ENCODE measurements at regions not wholly inside any gene's neighbourhood (a gene's known extent, or its start where the extent isn't known, plus 50 kb on each side); places are given as distances from the start of the nearest gene placed in this dataset.

DNA sequence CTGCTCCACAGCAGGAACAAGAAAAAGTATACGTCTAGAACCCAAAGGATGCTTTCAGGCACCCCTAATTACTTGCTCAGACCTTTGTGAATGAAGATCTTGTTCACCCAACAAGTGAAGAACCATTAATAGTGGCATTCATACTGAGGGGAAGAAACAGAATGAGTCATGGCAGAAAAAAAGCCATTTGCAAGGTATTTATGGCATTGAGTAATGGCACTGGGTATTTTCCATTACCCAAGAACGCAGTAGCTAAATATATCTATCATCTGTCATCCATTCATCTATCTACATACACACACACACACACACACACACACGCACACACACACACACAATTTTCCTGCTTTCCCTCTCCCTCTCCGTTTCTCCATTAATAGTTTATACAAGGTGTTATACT is 56.4 kb upstream of the XIRP2 start:
- FAIRE-seq, result no peak
- DNase-seq (ENCODE audit: insufficient read length, low spot score), result no peak
- TF ChIP-seq SPI1 (IDR thresholded peaks at IDR 0.05; ENCODE audit: low read depth, low read length) (no peak), POU2F2 (IDR thresholded peaks at IDR 0.05; ENCODE audit: low read depth, low read length) (no peak), TAF1 (IDR thresholded peaks at IDR 0.05; ENCODE audit: low read depth, low read length) (no peak), POLR2A (IDR thresholded peaks at IDR 0.05; ENCODE audit: low read depth, low read length) (no peak), POLR2AphosphoS5 (IDR thresholded peaks at IDR 0.05; ENCODE audit: low read depth, low read length) (no peak), PAX5 (IDR thresholded peaks at IDR 0.05; ENCODE audit: insufficient read depth, low read length, severe bottlenecking) (no peak)

DNA sequence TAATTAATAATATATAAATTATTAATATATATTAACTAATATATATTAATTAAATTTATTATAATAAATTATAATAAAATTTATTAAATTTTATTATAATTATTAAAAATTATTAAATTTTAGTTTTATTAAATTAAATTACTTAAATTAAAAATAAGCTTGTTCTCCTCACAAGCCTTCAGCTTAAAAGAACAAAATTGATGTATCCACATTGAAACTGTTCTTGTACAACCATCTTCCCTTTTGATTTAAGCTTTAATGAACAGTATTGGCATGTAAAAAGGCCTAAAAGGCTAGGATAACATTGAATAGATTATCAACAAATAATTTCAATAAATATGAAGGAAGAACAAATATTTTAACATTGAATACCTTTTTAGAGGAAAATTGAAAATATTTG is 62.4 kb upstream of the XIRP2 start:
- no peak for FAIRE-seq
- DNase-seq (ENCODE audit: insufficient read length, low spot score), result no peak
- TF ChIP-seq SPI1 (IDR thresholded peaks at IDR 0.05; ENCODE audit: low read depth, low read length), result no peak
- no peak for TF ChIP-seq PAX5 (IDR thresholded peaks at IDR 0.05; ENCODE audit: insufficient read depth, low read length, severe bottlenecking)
- no peak for TF ChIP-seq TAF1 (IDR thresholded peaks at IDR 0.05; ENCODE audit: low read depth, low read length)
- TF ChIP-seq POU2F2 (IDR thresholded peaks at IDR 0.05; ENCODE audit: low read depth, low read length), result no peak
- TF ChIP-seq POLR2AphosphoS5 (IDR thresholded peaks at IDR 0.05; ENCODE audit: low read depth, low read length), result no peak
- no peak for TF ChIP-seq POLR2A (IDR thresholded peaks at IDR 0.05; ENCODE audit: low read depth, low read length)

DNA sequence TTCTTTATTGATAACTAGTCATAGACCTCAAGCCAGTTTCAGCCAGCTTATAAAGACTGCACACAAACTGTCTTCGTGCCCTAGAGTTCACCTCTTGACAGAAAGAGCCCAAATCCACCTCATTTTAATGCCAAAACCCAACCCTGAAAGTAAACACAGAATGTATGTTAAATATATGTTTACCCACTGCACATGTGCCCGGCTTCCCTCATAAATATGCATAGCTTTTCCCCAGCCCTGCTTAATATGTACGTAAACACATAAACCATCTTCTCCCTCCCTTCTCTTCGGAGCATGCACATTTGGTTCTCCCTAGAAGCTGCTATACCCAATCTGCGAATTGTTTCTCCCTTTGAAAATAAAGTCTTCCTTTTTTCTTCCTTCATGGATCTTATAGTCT is 73.9 kb upstream of the XIRP2 start:
- DNase-seq (ENCODE audit: insufficient read length, low spot score) (no peak), FAIRE-seq (no peak)
- no peak for TF ChIP-seq POLR2A (IDR thresholded peaks at IDR 0.05; ENCODE audit: low read depth, low read length)
- TF ChIP-seq PAX5 (IDR thresholded peaks at IDR 0.05; ENCODE audit: insufficient read depth, low read length, severe bottlenecking), result no peak
- TF ChIP-seq TAF1 (IDR thresholded peaks at IDR 0.05; ENCODE audit: low read depth, low read length), result no peak
- no peak for TF ChIP-seq SPI1 (IDR thresholded peaks at IDR 0.05; ENCODE audit: low read depth, low read length)
- TF ChIP-seq POLR2AphosphoS5 (IDR thresholded peaks at IDR 0.05; ENCODE audit: low read depth, low read length), result no peak
- TF ChIP-seq POU2F2 (IDR thresholded peaks at IDR 0.05; ENCODE audit: low read depth, low read length), result no peak

DNA sequence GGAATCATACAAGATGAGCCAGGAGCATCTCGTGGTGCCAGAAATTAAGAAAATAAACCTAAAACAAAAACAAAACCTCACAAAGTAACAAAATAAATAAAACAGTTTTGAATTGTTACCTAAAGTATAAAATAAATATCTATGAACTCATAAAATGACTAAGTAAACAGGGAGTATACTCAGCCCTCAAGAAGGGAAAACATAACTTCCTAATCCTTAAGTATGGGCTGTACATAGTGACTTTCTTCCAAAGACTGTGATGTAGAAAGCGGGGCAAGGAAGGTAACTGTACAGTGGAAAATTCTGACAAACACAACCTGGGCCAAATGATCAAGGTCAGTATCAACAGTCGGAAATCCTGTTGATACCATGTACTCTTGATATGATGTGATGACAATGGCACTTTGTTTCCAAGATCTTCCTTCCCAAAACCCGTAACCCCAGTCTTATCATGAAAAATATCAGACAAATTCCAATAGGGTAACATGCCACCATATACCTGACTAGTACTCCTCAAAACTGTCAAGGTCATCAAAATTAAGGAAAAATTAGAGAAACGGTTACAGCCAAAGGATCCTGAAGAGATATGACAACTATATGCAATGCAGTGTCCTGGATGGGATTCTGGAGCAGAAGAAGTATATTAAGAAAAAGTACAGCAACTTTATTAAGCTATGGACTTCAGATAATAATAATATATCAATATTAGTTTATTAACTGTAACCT is 76.0 kb upstream of the XIRP2 start:
- FAIRE-seq, result no peak
- no peak for DNase-seq (ENCODE audit: insufficient read length, low spot score)
- no peak for TF ChIP-seq PAX5 (IDR thresholded peaks at IDR 0.05; ENCODE audit: insufficient read depth, low read length, severe bottlenecking)
- TF ChIP-seq POLR2A (IDR thresholded peaks at IDR 0.05; ENCODE audit: low read depth, low read length), result no peak
- TF ChIP-seq POLR2AphosphoS5 (IDR thresholded peaks at IDR 0.05; ENCODE audit: low read depth, low read length), result no peak
- no peak for TF ChIP-seq SPI1 (IDR thresholded peaks at IDR 0.05; ENCODE audit: low read depth, low read length)
- no peak for TF ChIP-seq POU2F2 (IDR thresholded peaks at IDR 0.05; ENCODE audit: low read depth, low read length)

DNA sequence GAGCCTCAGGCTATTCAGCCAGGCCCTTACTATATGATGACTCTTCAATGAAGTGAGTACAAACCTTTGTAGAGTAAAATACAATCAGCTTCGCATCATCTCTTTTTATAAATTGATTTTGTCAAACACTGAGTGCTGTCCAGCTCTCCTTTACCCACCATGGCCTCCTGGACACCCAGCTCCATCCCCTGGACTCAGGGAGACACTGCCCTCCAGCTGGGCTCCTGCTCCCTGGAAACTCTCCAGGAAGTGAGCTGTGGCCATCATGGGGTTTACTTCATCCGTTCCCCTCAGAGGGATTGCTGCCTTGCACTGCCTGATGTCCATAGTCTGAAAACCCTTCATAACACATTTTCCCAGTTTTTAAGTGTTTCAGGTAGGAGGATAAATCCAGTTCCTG is 82.5 kb upstream of the XIRP2 start:
- DNase-seq (ENCODE audit: insufficient read length, low spot score), result no peak
- FAIRE-seq, result no peak
- TF ChIP-seq TAF1 (IDR thresholded peaks at IDR 0.05; ENCODE audit: low read depth, low read length), result no peak
- TF ChIP-seq PAX5 (IDR thresholded peaks at IDR 0.05; ENCODE audit: insufficient read depth, low read length, severe bottlenecking), result no peak
- TF ChIP-seq SPI1 (IDR thresholded peaks at IDR 0.05; ENCODE audit: low read depth, low read length), result no peak
- no peak for TF ChIP-seq POU2F2 (IDR thresholded peaks at IDR 0.05; ENCODE audit: low read depth, low read length)
- TF ChIP-seq POLR2AphosphoS5 (IDR thresholded peaks at IDR 0.05; ENCODE audit: low read depth, low read length), result no peak
- no peak for TF ChIP-seq POLR2A (IDR thresholded peaks at IDR 0.05; ENCODE audit: low read depth, low read length)

DNA sequence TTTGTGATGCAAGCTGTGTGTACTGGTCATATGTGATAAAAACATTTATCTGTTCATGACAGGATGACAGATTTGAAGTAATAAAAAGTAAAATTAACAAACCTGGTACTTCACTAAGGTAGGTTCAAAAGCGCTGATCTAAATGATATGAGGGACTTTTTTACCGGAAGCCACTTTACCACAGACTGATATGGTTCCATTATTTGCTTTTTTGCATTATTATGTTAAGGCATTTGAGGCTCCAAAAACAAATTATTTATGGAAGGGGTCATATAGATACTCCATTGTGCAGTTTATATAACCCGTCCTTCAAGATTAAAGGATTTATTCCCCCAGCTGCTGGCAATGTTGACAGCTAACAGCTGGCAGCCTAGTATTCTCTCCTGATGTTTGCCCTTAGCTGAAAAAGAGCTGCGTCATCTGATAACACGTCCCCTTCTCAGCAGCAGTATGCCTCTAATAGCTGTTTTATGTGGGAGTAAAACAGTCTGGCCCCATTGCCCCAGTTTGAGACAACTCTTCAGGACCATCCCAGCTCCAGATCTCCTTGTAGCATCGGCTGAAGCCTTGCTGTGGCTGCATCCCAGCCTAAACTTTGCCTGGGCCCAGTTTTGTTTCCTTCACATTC is 84.8 kb upstream of the XIRP2 start:
- DNase-seq (ENCODE audit: insufficient read length, low spot score), result no peak
- no peak for FAIRE-seq
- TF ChIP-seq POLR2A (IDR thresholded peaks at IDR 0.05; ENCODE audit: low read depth, low read length), result no peak
- TF ChIP-seq SPI1 (IDR thresholded peaks at IDR 0.05; ENCODE audit: low read depth, low read length), result no peak
- no peak for TF ChIP-seq POLR2AphosphoS5 (IDR thresholded peaks at IDR 0.05; ENCODE audit: low read depth, low read length)
- no peak for TF ChIP-seq TAF1 (IDR thresholded peaks at IDR 0.05; ENCODE audit: low read depth, low read length)
- no peak for TF ChIP-seq POU2F2 (IDR thresholded peaks at IDR 0.05; ENCODE audit: low read depth, low read length)
- TF ChIP-seq PAX5 (IDR thresholded peaks at IDR 0.05; ENCODE audit: insufficient read depth, low read length, severe bottlenecking), result no peak

DNA sequence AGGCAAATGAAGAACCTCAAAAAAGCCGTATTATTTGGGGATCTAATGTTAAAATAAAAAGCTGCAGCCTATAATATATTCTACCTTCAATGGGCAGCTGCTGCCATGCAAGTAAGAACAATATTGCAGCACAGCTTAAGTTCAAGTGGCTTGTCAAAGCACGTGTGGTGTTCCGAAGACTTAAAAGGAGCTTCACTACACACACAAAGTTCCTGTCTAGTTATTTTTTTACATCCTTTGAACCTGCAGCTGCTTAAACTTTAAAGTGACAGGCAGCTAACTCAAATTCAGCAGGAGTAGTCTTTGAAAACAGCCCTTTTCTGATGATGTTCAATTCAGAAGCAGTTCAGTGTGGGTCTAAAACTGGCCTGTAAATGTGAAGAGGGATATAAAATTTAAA is 85.8 kb upstream of the XIRP2 start:
- FAIRE-seq (no peak), DNase-seq (ENCODE audit: insufficient read length, low spot score) (no peak)
- TF ChIP-seq TAF1 (IDR thresholded peaks at IDR 0.05; ENCODE audit: low read depth, low read length), result no peak
- no peak for TF ChIP-seq POLR2AphosphoS5 (IDR thresholded peaks at IDR 0.05; ENCODE audit: low read depth, low read length)
- TF ChIP-seq PAX5 (IDR thresholded peaks at IDR 0.05; ENCODE audit: insufficient read depth, low read length, severe bottlenecking), result no peak
- TF ChIP-seq POLR2A (IDR thresholded peaks at IDR 0.05; ENCODE audit: low read depth, low read length), result no peak
- TF ChIP-seq SPI1 (IDR thresholded peaks at IDR 0.05; ENCODE audit: low read depth, low read length), result no peak
- TF ChIP-seq POU2F2 (IDR thresholded peaks at IDR 0.05; ENCODE audit: low read depth, low read length), result no peak

DNA sequence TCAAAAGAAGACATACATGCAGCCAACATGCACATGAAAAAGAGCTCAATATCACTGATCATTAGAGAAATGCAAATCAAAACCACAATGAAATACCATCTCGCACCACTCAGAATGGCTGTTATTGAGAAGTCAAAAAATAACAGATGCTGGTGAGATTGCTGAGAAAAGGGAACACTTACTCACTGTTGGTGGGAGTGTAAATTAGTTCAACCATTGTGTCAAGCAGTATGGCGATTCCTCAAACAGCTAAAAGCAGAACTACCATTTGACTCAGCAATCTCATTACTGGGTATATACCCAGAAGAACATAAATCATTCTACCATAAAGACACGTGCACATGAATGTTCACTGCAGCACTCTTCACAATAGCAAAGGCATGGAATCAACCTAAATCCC is 95.5 kb upstream of the XIRP2 start:
- no peak for DNase-seq (ENCODE audit: insufficient read length, low spot score)
- no peak for FAIRE-seq
- no peak for TF ChIP-seq POLR2AphosphoS5 (IDR thresholded peaks at IDR 0.05; ENCODE audit: low read depth, low read length)

DNA sequence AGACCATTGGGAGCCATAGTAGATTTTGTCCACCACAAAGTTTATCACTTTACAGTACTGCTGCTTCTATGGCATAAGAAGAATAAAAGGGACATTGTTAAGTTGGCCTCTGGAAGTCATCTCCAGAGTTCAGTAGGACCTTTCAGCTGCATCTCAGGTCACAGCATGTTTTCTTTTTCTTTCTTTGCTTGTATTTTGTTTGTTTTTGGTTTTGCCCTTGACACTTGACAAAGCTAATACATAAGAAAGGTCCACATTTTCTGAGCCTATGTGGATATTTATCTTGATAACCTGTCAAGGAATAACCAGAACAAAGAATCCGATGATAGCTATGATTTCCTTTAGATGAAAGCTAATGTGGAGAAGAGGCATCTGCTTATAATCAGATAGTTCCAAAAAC is 101.6 kb upstream of the XIRP2 start:
- FAIRE-seq, result no peak

More for the DNA sequence above, 101.6 kb upstream of the XIRP2 start:
- TF ChIP-seq TAF1 (IDR thresholded peaks at IDR 0.05; ENCODE audit: low read depth, low read length), result no peak
- TF ChIP-seq PAX5 (IDR thresholded peaks at IDR 0.05; ENCODE audit: insufficient read depth, low read length, severe bottlenecking), result no peak
- no peak for TF ChIP-seq POLR2AphosphoS5 (IDR thresholded peaks at IDR 0.05; ENCODE audit: low read depth, low read length)
- no peak for TF ChIP-seq POU2F2 (IDR thresholded peaks at IDR 0.05; ENCODE audit: low read depth, low read length)
- TF ChIP-seq SPI1 (IDR thresholded peaks at IDR 0.05; ENCODE audit: low read depth, low read length), result no peak
- TF ChIP-seq POLR2A (IDR thresholded peaks at IDR 0.05; ENCODE audit: low read depth, low read length), result no peak
- no peak for DNase-seq (ENCODE audit: insufficient read length, low spot score)

Data from GM12891 (cell line).